ENCODE measurements at regions not wholly inside any gene's neighbourhood (a gene's known extent, or its start where the extent isn't known, plus 50 kb on each side); places are given as distances from the start of the nearest gene placed in this dataset.

- TF ChIP-seq CTCF (IDR thresholded peaks at IDR 0.05; ENCODE audit: low read depth, low read length) = no peak
- H3K4me3 ChIP-seq (ENCODE audit: low read depth, low read length) = no peak overlapping the region
Measured at GRCh38 chr2:58938988-58939387, 697.9 kb upstream of the FANCL start.

- TF ChIP-seq CTCF (IDR thresholded peaks at IDR 0.05; ENCODE audit: low read depth, low read length) = no peak
- no peak overlapping the region for H3K4me3 ChIP-seq (ENCODE audit: low read depth, low read length)
Measured at GRCh38 chr2:58932801-58933200, 691.7 kb upstream of the FANCL start.

GRCh38 chr2:58930537-58930936 lies 689.4 kb upstream of the FANCL start:
- H3K4me3 ChIP-seq (ENCODE audit: low read depth, low read length) = no peak overlapping the region
- no peak for TF ChIP-seq CTCF (IDR thresholded peaks at IDR 0.05; ENCODE audit: low read depth, low read length)

- no peak for TF ChIP-seq CTCF (IDR thresholded peaks at IDR 0.05; ENCODE audit: low read depth, low read length)
- no peak overlapping the region for H3K4me3 ChIP-seq (ENCODE audit: low read depth, low read length)
Measured at GRCh38 chr2:58928973-58929372, 687.8 kb upstream of the FANCL start.

GRCh38 chr2:58928391-58928790 lies 687.3 kb upstream of the FANCL start:
- H3K4me3 ChIP-seq (ENCODE audit: low read depth, low read length) = no peak overlapping the region
- TF ChIP-seq CTCF (IDR thresholded peaks at IDR 0.05; ENCODE audit: low read depth, low read length) = no peak

GRCh38 chr2:58926112-58926511 lies 685.0 kb upstream of the FANCL start:
- no peak for TF ChIP-seq CTCF (IDR thresholded peaks at IDR 0.05; ENCODE audit: low read depth, low read length)
- no peak overlapping the region for H3K4me3 ChIP-seq (ENCODE audit: low read depth, low read length)

- no peak overlapping the region for H3K4me3 ChIP-seq (ENCODE audit: low read depth, low read length)
- no peak for TF ChIP-seq CTCF (IDR thresholded peaks at IDR 0.05; ENCODE audit: low read depth, low read length)
Measured at GRCh38 chr2:58925676-58926081, 684.6 kb upstream of the FANCL start.

All from WI38 (cell line).